Body of pancreas (tissue), 4 donors: ENCODE measurements at regions not wholly inside any gene's neighbourhood (a gene's known extent, or its start where the extent isn't known, plus 50 kb on each side); places are given as distances from the start of the nearest gene placed in this dataset.

Experiments
- CTCF ChIP-seq, 7 experiments: fragments of 450-650 bp in 4 of 7; fragments of 200-600 bp in 3 of 7; sonication (generic) in 3 of 7; IDR thresholded peaks; one replicate each; pipeline ENCODE4 v1.5.1; 2016 to 2019; ENCODE audit warnings: antibody characterized with exemption in 7 of 7
- POLR2A ChIP-seq, 3 donors: fragments of 450-650 bp; IDR thresholded peaks; one replicate each; pipeline ENCODE4 v1.6.1; 2016; ENCODE audit warnings: antibody characterized with exemption in 3 of 3, mild to moderate bottlenecking in 2 of 3

GRCh38 chr2:172361840-172362239 is 65.5 kb upstream of the ITGA6 start:
- no peak for TF ChIP-seq CTCF (IDR thresholded peaks at IDR 0.05)
- no peak for TF ChIP-seq POLR2A (IDR thresholded peaks at IDR 0.05)
